Neural cell (in vitro differentiated cells): ENCODE measurements at regions not wholly inside any gene's neighbourhood (a gene's known extent, or its start where the extent isn't known, plus 50 kb on each side); places are given as distances from the start of the nearest gene placed in this dataset.

Source experiments
- CTCF ChIP-seq: fragments of 450-650 bp; IDR thresholded peaks from 2 replicates; pipeline ENCODE4 v1.5.1; 2014; ENCODE audit warnings: antibody characterized with exemption, mild to moderate bottlenecking, moderate library complexity; ENCODE audit not compliant: poor library complexity, severe bottlenecking
- EP300 ChIP-seq: fragments of 450-650 bp; conservative IDR thresholded peaks from 2 replicates; pipeline ENCODE4 v1.6.1; 2014; ENCODE audit warnings: antibody characterized with exemption, mild to moderate bottlenecking, moderate library complexity; ENCODE audit not compliant: poor library complexity, severe bottlenecking
- EZH2 ChIP-seq: fragments of 200-600, 300-800 bp; shearing (Covaris generic), sonication (generic); IDR thresholded peaks from 2 replicates; pipeline ENCODE4 v1.6.1; 2014; ENCODE audit warnings: antibody characterized with exemption, low read length, borderline replicate concordance, mild to moderate bottlenecking; ENCODE audit not compliant: insufficient read depth, poor library complexity, severe bottlenecking
- MXI1 ChIP-seq: fragments of 450-650 bp; conservative IDR thresholded peaks from 2 replicates; pipeline ENCODE4 v1.6.1; 2014; ENCODE audit warnings: antibody characterized with exemption, mild to moderate bottlenecking; ENCODE audit not compliant: poor library complexity, severe bottlenecking
- POLR2AphosphoS5 ChIP-seq: IDR thresholded peaks from 2 replicates; pipeline ENCODE4 v1.6.1; 2012
- RAD21 ChIP-seq: fragments of 450-650 bp; conservative IDR thresholded peaks from 2 replicates; pipeline ENCODE4 v1.6.1; 2014; ENCODE audit warnings: antibody characterized with exemption, mild to moderate bottlenecking, moderate library complexity
- REST ChIP-seq: IDR thresholded peaks from 2 replicates; pipeline ENCODE4 v1.6.1; 2012; ENCODE audit warnings: borderline replicate concordance
- SMC3 ChIP-seq: fragments of 450-650 bp; conservative IDR thresholded peaks from 2 replicates; pipeline ENCODE4 v1.6.1; 2014; ENCODE audit warnings: antibody characterized with exemption, mild to moderate bottlenecking, moderate library complexity; ENCODE audit not compliant: poor library complexity
- TAF1 ChIP-seq: IDR thresholded peaks from 2 replicates; pipeline ENCODE4 v1.6.1; 2012; ENCODE audit warnings: low read depth

- no peak for TF ChIP-seq CTCF
- no peak for TF ChIP-seq EZH2
- no peak for TF ChIP-seq TAF1
- no peak for TF ChIP-seq EP300
- no peak for TF ChIP-seq RAD21
- no peak for TF ChIP-seq POLR2AphosphoS5
- no peak for TF ChIP-seq MXI1
- no peak for TF ChIP-seq REST
- no peak for TF ChIP-seq SMC3
These were observed 107.2 kb downstream of the SCG2 start for GRCh38 chr2:223494942-223495341.
